Superior temporal gyrus (tissue), 1 donor: ENCODE measurements at regions not wholly inside any gene's neighbourhood (a gene's known extent, or its start where the extent isn't known, plus 50 kb on each side); places are given as distances from the start of the nearest gene placed in this dataset.

ENCODE experiments used
- DNase-seq: peaks from one replicate; pipeline ENCODE4 v3.0.0-alpha.2; 2016; ENCODE audit errors: extremely low spot score

- DNase-seq, result no peak
These were observed 55.9 kb upstream of the FOXN2 start for GRCh38 chr2:48258481-48259149.

- no peak for DNase-seq
These were observed 54.7 kb upstream of the FOXN2 start for GRCh38 chr2:48259811-48260210.

GRCh38 chr2:48264627-48265026 is 49.9 kb upstream of the FOXN2 start:
- DNase-seq, result no peak
